Neural cell (in vitro differentiated cells): ENCODE measurements at regions not wholly inside any gene's neighbourhood (a gene's known extent, or its start where the extent isn't known, plus 50 kb on each side); places are given as distances from the start of the nearest gene placed in this dataset.

Experiments used
- EP300 ChIP-seq: fragments of 450-650 bp; conservative IDR thresholded peaks from 2 replicates; pipeline ENCODE4 v1.6.1; 2014; ENCODE audit warnings: antibody characterized with exemption, mild to moderate bottlenecking, moderate library complexity; ENCODE audit not compliant: poor library complexity, severe bottlenecking
- POLR2AphosphoS5 ChIP-seq: IDR thresholded peaks from 2 replicates; pipeline ENCODE4 v1.6.1; 2012
- TF ChIP-seq, protein P1 (sequence below): fragments of 450-650 bp; IDR thresholded peaks from 2 replicates; pipeline ENCODE4 v1.5.1; 2014; ENCODE audit warnings: antibody characterized with exemption, mild to moderate bottlenecking, moderate library complexity; ENCODE audit not compliant: poor library complexity, severe bottlenecking

DNA sequence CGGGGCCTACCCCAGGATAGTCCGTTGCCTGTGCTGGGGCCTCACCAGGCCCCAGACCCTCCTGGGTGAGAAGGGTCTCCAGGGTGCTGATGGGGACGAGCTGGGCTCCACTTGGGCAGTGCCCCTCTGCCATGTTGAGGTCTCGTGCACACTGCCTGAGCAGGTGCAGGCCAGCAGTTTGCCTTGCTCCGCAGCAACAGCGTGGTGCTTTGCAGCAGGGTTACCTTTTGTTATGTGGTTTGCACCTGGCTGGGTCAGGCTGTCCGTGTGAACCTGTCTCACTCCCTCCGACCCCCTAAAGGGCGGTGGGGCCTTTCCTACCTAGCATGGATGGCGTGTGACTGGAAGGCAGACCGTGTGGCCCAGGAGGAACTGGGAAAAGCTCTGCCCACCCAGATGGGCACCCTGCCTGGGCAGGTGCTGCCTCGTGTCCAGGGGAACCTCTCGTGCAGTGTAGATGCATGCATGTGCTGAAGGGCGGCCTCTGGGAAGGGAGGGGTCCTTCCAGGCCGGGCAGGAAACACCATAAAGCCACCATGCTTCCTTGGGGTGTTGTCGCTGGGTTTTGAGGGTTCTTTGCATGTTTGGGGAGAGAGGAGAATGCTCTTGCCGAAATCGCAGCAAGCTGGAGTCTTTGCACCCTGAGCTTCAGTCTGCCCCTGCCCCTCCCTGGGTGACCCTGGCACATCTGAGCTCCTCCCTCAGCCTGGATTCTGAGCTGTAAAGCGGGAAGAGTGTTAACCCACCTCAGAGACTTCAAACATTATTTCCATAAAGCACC lies 75.4 kb upstream of the PPARA start:
- TF ChIP-seq EP300 (no peak), POLR2AphosphoS5 (no peak)
- TF ChIP-seq, protein P1, sequence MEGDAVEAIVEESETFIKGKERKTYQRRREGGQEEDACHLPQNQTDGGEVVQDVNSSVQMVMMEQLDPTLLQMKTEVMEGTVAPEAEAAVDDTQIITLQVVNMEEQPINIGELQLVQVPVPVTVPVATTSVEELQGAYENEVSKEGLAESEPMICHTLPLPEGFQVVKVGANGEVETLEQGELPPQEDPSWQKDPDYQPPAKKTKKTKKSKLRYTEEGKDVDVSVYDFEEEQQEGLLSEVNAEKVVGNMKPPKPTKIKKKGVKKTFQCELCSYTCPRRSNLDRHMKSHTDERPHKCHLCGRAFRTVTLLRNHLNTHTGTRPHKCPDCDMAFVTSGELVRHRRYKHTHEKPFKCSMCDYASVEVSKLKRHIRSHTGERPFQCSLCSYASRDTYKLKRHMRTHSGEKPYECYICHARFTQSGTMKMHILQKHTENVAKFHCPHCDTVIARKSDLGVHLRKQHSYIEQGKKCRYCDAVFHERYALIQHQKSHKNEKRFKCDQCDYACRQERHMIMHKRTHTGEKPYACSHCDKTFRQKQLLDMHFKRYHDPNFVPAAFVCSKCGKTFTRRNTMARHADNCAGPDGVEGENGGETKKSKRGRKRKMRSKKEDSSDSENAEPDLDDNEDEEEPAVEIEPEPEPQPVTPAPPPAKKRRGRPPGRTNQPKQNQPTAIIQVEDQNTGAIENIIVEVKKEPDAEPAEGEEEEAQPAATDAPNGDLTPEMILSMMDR = no peak
